WTC11 (cell line): ENCODE measurements at regions not wholly inside any gene's neighbourhood (a gene's known extent, or its start where the extent isn't known, plus 50 kb on each side); places are given as distances from the start of the nearest gene placed in this dataset.

Source experiments
- ATAC-seq: fragments of 200-7000 bp; cut with Tn5 transposase; 2 replicates; pipeline ENCODE4 v1.10.0; 2021; ENCODE audit warnings: mild to moderate bottlenecking, moderate library complexity
- CTCF ChIA-PET: fragments of 300-600 bp; sonication (Branson Sonifier 250); formaldehyde crosslinking; loops from one replicate; lab custom pipeline; 2021; ENCODE audit warnings: antibody characterized with exemption; lab: Charles Lee
- POLR2A ChIA-PET: fragments of 350-600 bp; sonication (Branson Sonifier 250); formaldehyde crosslinking; loops from one replicate; lab custom pipeline; 2021; ENCODE audit warnings: antibody characterized with exemption; lab: Charles Lee
- DNase-seq: peaks from one replicate; pipeline ENCODE4 v3.0.0; 2021; ENCODE audit warnings: low spot score
- H3K27ac Mint-ChIP-seq: 2 replicates; pipeline ENCODE4 v1.8.0; 2021; ENCODE audit warnings: mixed read lengths
- H3K27me3 Mint-ChIP-seq: 2 replicates; pipeline ENCODE4 v1.8.0; 2021; ENCODE audit warnings: low read depth, mild to moderate bottlenecking, moderate library complexity, mixed read lengths
- H3K36me3 Mint-ChIP-seq: 2 replicates; pipeline ENCODE4 v1.8.0; 2021; ENCODE audit warnings: mixed read lengths
- H3K4me1 Mint-ChIP-seq: 2 replicates; pipeline ENCODE4 v1.8.0; 2022; ENCODE audit warnings: mixed read lengths
- H3K4me3 Mint-ChIP-seq: 2 replicates; pipeline ENCODE4 v1.8.0; 2021; ENCODE audit warnings: mild to moderate bottlenecking, moderate library complexity, mixed read lengths
- H3K9me3 Mint-ChIP-seq: 2 replicates; pipeline ENCODE4 v1.8.0; 2021; ENCODE audit warnings: mixed read lengths
- AFF4 ChIP-seq: sonication (generic); formaldehyde crosslinking; IDR thresholded peaks from 2 replicates; pipeline ENCODE4 v1.8.1; 2023; ENCODE audit warnings: mild to moderate bottlenecking, missing genetic modification reagents, borderline replicate concordance
- ARID4B ChIP-seq: sonication (generic); formaldehyde crosslinking; IDR thresholded peaks from 2 replicates; pipeline ENCODE4 v1.8.0; 2023; ENCODE audit warnings: missing genetic modification reagents, mild to moderate bottlenecking, borderline replicate concordance
- CDX4 ChIP-seq: fragments of 250-450 bp; sonication (Bioruptor Pico); IDR thresholded peaks from 2 replicates; pipeline ENCODE4 v1.9.0; 2021; ENCODE audit warnings: moderate library complexity, mild to moderate bottlenecking, inconsistent platforms, borderline replicate concordance
- E2F4 ChIP-seq: sonication (generic); formaldehyde crosslinking; IDR thresholded peaks from 2 replicates; pipeline ENCODE4 v1.8.1; 2022; ENCODE audit warnings: low read depth, mild to moderate bottlenecking, moderate library complexity, missing genetic modification reagents, borderline replicate concordance
- ELF4 ChIP-seq: sonication (generic); formaldehyde crosslinking; IDR thresholded peaks from 2 replicates; pipeline ENCODE4 v1.8.1; 2022; ENCODE audit warnings: low read depth, mild to moderate bottlenecking, moderate library complexity, missing genetic modification reagents
- EMX1 ChIP-seq: fragments of 250-450 bp; sonication (Bioruptor Pico); IDR thresholded peaks from 2 replicates; pipeline ENCODE4 v1.8.0; 2021; ENCODE audit warnings: mild to moderate bottlenecking
- GTF2I ChIP-seq: fragments of 250-450 bp; sonication (Bioruptor Pico); conservative IDR thresholded peaks from 2 replicates; pipeline ENCODE4 v1.4.0; 2021; ENCODE audit warnings: mild to moderate bottlenecking
- IRF2 ChIP-seq: sonication (generic); formaldehyde crosslinking; IDR thresholded peaks from 2 replicates; pipeline ENCODE4 v1.8.0; 2022; ENCODE audit warnings: low read depth, missing genetic modification reagents, borderline replicate concordance
- JAZF1 ChIP-seq: fragments of 250-450 bp; sonication (Bioruptor Pico); IDR thresholded peaks from 2 replicates; pipeline ENCODE4 v1.9.0; 2021; ENCODE audit warnings: moderate library complexity, mild to moderate bottlenecking, inconsistent platforms
- RORB ChIP-seq: fragments of 250-450 bp; sonication (Bioruptor Pico); IDR thresholded peaks from 2 replicates; pipeline ENCODE4 v1.9.0; 2021; ENCODE audit warnings: mild to moderate bottlenecking
- ZBTB43 ChIP-seq: sonication (generic); formaldehyde crosslinking; IDR thresholded peaks from 2 replicates; pipeline ENCODE4 v1.8.1; 2023; ENCODE audit warnings: mild to moderate bottlenecking, missing genetic modification reagents
- ZNF232 ChIP-seq: sonication (generic); formaldehyde crosslinking; IDR thresholded peaks from 2 replicates; pipeline ENCODE4 v1.8.0; 2022; ENCODE audit warnings: mild to moderate bottlenecking, missing genetic modification reagents
- ZNF281 ChIP-seq: sonication (generic); formaldehyde crosslinking; IDR thresholded peaks from 2 replicates; pipeline ENCODE4 v1.8.0; 2023; ENCODE audit warnings: mild to moderate bottlenecking, missing genetic modification reagents

GRCh38 chr1:36643371-36644270 lies 160.9 kb upstream of the CSF3R start:
- Mint-ChIP-seq H3K27me3 (peaks cover 3% of the 10 kb centered on the region), H3K27ac (no peak overlapping the region), H3K4me1 (peaks cover 9% of the 10 kb centered on the region), H3K9me3 (no peaks in the 10 kb centered on the region), H3K4me3 (no peak overlapping the region), H3K36me3 (no peaks in the 10 kb centered on the region)
- DNase-seq (no peak), ATAC-seq (no peak)
- POLR2A ChIA-PET = no interaction called here
- TF ChIP-seq ZNF232 (CRISPR knock-in tag) = no peak
- TF ChIP-seq IRF2 (CRISPR knock-in tag) = no peak
- TF ChIP-seq CDX4 (CRISPR knock-in tag) = no peak
- TF ChIP-seq RORB (CRISPR knock-in tag) = no peak
- TF ChIP-seq E2F4 = no peak
- no peak for TF ChIP-seq ARID4B
- no peak for TF ChIP-seq ELF4 (CRISPR knock-in tag)
- TF ChIP-seq ZBTB43 (CRISPR knock-in tag) = no peak
- TF ChIP-seq EMX1 (CRISPR knock-in tag) = no peak
- TF ChIP-seq GTF2I (CRISPR knock-in tag) = no peak
- no peak for TF ChIP-seq ZNF281
- no peak for TF ChIP-seq JAZF1 (CRISPR knock-in tag)
- TF ChIP-seq AFF4 (CRISPR knock-in tag) = no peak
- CTCF ChIA-PET = interaction anchor here (1.8 kb wide), 1 partner anchor 58 kb away, joined by 5 read pairs; no protein-coding TSS in a partner anchor
